ENCODE measurements at regions not wholly inside any gene's neighbourhood (a gene's known extent, or its start where the extent isn't known, plus 50 kb on each side); places are given as distances from the start of the nearest gene placed in this dataset.
A peak's percentile ranks its signal among the peaks of the same experiment; 100 is the strongest.
"Not testable (repeated sequence)": the region's sequence is repeated elsewhere in the genome, so short reads cannot be mapped to it uniquely, and the experiment has no call there.

DNA sequence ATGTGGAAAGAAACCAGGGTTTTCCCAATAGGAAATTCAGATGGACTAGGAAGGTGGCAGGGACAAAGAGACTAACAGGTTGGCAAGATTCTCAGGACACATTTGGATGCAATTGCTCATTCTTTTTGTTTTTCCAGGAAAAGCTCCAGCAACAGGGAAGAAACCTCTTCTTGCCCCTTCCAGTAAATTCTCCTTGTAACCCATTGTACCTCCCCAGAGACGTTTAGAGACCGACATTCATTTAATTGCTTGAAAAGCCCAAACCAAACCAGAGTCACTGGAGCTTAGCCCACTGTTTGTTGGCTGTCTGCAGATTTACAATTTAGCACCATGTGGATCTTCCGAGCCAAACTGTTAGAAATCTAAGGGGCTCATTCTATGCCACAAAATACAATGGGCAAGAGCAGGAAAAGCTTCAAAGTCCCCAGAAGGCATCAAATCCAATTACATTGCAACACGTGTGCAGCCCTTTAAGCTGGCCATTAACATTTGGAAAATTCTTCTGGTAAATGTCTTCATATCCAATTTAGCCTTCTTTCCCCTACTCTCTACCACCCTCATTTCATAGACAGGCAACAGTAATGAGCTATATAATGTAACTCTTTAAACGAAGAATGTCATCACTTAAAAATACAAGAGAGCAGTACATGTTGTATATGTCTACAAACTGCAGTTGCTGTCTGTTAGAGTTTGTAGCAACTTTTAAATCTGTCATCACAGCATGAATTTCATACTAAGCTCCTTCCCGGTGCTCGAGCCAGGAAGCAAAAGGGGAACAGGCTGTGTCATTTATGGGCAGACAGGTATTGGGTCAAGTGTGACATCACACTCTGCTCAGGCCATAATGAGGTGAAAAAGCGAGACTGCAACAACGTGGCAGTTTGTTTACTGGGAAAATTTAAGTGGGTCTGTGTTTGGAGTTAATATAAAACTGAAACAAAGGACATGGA lies 235.6 kb upstream of the HNRNPA3 start:
- DNase-seq (ENCODE audit: low read depth), result no peak

DNA sequence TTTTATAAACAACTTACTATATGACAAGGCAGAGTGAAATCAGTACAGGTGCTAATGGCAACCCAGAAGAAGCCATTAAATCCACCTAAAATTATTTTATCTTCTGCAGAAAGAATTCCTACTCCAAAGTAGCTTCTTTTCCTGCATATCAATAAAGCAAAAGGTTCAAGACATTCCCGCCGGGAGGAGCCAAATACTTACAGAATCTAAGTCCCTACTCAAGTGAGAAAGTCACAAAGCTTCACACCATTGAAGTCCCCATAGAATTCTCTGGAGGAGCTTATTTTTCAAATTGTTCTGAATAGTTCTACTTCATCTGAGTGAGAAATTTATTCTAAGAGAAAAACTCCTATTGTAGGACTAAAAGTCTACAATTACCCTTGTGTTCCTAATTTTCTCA lies 233.7 kb upstream of the HNRNPA3 start:
- no peak for DNase-seq (ENCODE audit: low read depth)

DNA sequence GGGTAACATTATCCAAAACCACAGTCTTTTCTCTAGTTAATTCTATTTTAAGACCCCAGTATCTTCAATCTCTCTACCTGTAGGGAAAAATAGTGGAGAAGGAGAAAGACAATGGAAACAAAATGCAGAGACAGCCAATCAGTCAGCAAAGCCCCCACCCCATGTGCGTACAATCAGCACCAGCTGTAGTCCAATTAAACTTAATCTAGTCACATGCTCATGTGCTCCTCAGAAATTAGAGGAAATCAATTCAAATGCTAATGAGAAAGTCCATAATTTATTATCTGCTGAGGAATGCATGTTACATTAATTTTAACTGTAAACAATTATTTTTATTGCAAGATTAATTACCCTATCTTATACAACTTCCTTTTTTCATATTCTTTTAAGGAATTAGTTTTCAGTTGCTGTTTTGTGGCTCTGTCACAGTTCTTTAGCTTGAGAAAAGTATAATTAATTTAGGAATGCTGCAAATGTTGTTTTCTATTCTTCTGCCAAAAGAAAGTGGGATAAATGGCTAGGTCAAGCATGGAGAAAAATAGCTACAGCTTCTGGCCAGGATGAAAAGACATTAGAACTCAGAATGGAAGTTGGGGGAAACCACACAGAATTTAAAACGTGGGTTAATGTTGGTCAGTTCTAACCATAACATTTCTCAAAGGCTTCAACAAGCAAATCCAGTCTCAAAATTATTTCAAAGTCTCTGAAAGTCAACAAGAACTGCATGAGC lies 232.4 kb upstream of the HNRNPA3 start:
- no peak for DNase-seq (ENCODE audit: low read depth)

- no peak for DNase-seq (ENCODE audit: low read depth)
Measured at GRCh38 chr2:176984987-176985386, 227.6 kb upstream of the HNRNPA3 start.

GRCh38 chr2:176985871-176986270 lies 226.7 kb upstream of the HNRNPA3 start:
- DNase-seq (ENCODE audit: low read depth), result no peak

GRCh38 chr2:176986487-176986886 lies 226.1 kb upstream of the HNRNPA3 start:
- DNase-seq (ENCODE audit: low read depth), result no peak

GRCh38 chr2:176991411-176991810 lies 221.2 kb upstream of the HNRNPA3 start:
- no peak for DNase-seq (ENCODE audit: low read depth)

- DNase-seq (ENCODE audit: low read depth), result peak; percentile 55
Measured at GRCh38 chr2:176997074-176997791, 215.4 kb upstream of the HNRNPA3 start.

GRCh38 chr2:176997792-176998169 lies 214.8 kb upstream of the HNRNPA3 start:
- DNase-seq (ENCODE audit: low read depth), result no peak

GRCh38 chr2:176999301-176999700 lies 213.3 kb upstream of the HNRNPA3 start:
- peak; percentile 6 for DNase-seq (ENCODE audit: low read depth)

DNA sequence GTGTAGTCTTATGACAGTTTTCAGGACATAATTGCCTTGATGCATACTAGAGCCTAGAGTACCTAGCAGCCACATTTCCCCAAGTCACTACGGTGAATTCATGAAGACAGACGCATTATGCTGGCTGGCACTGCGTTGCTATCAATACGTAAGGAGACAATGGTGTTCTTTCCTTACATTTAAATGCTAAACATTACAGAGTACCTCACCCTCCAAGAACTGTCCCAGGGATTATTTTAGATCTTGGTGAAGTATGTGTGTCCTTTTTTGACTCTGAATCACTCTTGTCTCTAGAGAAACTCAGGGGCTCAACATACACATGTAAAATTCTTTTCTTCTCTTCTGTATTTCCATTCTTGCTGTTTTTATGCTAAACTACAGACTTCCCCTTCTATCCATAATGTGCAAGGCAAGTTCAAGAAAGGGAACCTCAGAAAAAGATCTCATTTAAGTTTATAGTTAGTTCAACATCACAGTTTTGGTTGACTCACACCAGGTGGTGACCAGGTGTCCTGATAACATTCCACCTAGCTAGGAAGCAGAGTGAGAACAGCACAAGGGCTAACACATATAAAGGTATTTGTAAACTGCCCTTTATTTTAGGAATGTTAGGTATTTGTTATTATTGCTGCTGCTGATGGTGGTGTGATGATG lies 212.4 kb upstream of the HNRNPA3 start:
- DNase-seq (ENCODE audit: low read depth), result no peak

DNA sequence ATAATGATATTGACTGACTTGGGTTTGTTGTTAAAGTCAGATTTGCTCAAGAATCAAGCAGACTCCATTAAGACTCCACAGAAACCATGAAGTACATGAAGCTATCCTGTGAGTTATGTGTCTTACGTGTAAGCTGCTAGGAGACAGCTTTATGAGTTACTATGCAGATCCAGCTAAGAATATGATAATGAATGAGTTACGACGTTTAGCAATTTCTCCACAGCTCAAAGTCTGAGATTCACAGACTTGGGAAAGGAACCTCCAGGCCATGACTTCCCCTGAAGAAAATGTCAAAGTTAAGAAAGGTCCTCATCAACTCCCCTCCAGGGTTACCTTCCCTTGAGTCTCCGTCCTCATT lies 211.9 kb upstream of the HNRNPA3 start:
- no peak for DNase-seq (ENCODE audit: low read depth)

DNA sequence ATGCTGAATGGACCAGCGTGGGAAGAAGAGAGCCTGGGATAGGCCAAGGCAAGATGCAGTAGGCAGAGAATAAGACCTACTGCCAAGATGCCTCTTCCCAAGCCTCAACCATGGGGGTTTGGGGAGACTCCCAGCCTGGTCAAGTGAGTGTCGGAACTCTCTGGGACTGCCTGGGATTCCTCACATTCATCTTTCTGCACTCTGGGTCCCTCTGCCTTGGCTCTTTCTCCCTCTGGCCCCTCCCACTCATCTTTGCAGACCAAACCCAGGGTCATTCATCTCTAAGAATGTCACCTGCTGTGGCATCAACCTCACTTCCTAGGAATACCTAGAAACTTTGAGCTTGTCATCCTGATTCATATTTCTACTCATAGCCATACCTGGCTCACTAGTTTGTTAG lies 211.3 kb upstream of the HNRNPA3 start:
- DNase-seq (ENCODE audit: low read depth), result no peak

DNA sequence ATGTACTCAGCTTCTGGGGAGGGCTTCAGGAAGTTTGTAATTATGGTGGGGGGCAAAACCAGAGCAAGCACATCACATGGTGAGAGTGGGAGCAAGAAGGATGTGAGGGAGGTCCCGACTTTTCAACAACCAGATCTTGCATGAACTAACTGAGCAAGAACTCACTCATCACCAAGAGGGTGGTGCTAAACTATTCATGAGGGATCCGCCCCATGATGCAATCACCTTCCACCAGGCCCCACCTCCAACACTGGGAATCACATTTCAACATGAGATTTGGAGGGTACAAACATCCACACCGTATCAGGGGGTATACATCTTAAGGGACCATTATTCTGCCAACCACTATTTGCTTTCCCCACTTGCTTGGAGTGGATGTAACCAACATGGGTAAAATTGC lies 209.6 kb upstream of the HNRNPA3 start:
- DNase-seq (ENCODE audit: low read depth), result no peak

DNA sequence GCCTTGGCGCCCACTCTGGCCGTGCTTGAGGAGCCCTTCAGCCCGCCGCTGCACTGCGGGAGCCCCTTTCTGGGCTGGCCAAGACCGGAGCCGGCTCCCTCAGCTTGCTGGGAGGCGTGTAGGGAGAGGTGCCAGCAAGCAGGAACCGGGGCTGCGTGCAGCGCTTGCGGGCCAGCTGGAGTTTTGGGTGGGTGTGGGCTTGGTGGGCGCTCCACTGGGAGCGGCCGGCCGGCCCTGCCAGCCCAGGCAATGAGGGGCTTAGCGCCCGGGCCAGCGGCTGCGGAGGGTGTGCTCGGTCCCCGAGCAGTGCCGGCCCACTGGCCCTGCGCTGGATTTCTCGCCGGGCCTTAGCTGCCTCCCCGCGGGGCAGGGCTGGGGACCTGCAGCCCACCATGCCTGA lies 204.9 kb upstream of the HNRNPA3 start:
- DNase-seq (ENCODE audit: low read depth), result not testable (repeated sequence)

DNA sequence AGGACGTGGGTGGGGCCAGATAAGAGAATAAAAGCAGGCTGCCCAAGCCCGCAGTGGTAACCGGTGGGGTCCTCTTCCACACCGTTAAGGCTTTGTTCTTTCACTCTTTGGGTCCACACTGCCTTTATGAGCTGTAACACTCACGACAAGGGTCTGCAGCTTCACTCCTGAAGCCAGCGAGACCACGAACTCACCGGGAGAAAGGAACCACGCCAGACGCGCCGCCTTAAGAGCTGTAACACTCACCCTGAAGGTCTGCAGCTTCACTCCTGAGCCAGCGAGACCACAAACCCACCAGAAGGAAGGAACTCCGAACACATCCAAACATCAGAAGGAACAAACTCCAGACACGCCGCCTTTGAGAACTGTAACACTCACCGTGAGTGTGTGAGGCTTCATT lies 203.9 kb upstream of the HNRNPA3 start:
- DNase-seq (ENCODE audit: low read depth), result not testable (repeated sequence)

- DNase-seq (ENCODE audit: low read depth), result no peak
Measured at GRCh38 chr2:177010146-177010545, 202.4 kb upstream of the HNRNPA3 start.

GRCh38 chr2:177010861-177011260 lies 201.7 kb upstream of the HNRNPA3 start:
- no peak for DNase-seq (ENCODE audit: low read depth)

DNA sequence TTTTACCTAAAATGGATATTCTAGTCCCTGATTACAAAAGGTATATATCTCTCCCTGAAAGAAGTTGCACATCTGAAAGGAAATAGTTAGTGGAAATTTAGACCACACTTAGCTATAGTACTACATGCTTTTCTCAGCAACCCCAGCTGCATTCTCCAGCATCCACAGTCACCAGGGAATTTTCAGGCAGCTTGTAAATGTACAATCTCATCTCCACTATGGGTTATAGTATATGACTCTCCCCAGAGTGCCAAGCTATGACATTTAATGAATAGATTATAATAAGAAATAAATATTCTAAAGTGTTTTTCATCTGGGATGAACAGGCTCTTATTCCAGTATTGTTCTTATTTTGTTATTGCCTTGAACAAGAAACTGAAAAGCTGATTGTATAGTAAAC lies 197.6 kb upstream of the HNRNPA3 start:
- no peak for DNase-seq (ENCODE audit: low read depth)

- DNase-seq (ENCODE audit: low read depth), result no peak
Measured at GRCh38 chr2:177015356-177015923, 197.2 kb upstream of the HNRNPA3 start.

DNA sequence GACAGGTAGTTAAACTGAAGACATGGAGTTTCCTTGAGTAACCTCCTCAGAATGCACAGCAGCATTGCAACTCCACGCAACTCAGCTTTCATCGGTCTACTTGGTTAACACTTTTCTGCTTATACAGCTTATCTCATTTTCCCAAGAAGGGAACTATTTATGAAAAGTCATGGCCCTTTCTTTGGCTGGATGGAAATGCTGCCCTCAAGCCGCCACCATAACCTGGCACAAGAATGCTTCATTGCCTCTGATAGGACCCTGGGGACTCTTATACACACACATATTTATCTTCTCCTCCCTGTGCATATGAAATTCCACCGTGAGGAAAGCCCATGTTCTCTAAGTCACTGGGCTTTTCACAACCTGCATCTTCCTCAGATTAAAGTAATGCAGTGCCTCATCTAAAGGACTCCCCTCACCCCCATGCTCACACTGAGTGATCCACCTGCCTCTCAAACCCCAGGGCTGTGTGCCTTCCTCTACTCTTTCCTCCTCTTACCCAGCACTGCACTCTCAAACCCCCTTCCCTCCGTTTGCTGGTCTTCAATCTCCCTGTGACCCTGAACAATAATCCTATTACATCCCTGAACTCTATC lies 192.0 kb upstream of the HNRNPA3 start:
- DNase-seq (ENCODE audit: low read depth), result no peak

All from fibroblast of gingiva (primary cell).